ENCODE measurements at regions not wholly inside any gene's neighbourhood (a gene's known extent, or its start where the extent isn't known, plus 50 kb on each side); places are given as distances from the start of the nearest gene placed in this dataset.

- DNase-seq (ENCODE audit: low read depth), result no peak
Observed at GRCh38 chr10:120282421-120282820, 174.6 kb upstream of the PLPP4 start.

DNA sequence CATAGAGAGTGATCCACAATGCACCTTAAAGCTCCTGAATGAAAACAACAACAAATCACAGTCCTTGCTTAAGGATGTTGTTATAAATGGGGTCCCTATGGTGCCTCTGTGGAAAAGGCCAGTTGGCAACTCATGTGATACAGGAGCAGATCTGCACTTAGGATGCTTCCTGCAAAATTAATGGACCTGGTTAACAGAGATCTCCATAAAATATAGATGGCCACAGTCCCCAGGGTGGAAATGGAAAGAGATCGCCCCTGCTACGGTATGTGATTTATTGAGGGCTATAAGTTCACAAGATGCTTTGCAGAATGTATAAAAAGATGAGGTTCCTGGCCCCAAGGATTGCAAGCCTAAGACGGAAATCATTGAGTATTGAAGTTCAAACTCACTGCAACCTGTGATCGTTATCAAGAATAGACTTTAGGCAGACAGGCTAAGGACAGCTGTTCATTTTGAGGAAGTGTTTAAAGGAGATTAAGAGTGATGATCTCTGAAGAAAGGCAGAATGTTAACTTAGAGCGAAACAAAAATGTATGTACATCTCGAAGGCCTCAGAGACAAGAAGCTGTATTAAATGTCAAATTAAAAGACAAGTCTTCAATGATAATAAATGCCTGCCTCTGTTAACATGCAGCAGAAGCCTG is 174.1 kb upstream of the PLPP4 start:
- no peak for DNase-seq (ENCODE audit: low read depth)

GRCh38 chr10:120285408-120285807 is 171.6 kb upstream of the PLPP4 start:
- no peak for DNase-seq (ENCODE audit: low read depth)

DNA sequence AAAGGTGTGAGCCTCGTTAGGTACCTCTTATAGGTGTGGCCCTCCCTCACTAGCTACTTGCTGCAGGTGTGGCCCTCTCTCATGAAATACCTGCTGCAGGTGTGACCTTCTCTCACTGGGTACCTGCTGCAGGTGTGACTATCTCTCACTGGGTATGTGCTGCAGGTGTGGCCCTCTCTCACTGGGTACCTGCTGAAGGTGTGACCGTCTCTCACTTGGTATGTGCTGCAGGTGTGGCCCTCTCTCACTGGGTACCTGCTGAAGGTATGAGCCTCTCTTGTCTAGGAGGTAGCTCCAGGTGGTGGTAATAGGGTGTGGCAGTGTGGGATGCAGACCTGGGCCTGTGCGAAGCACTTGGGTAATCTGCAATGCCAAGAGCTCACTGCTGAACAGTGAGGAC is 170.7 kb upstream of the PLPP4 start:
- DNase-seq (ENCODE audit: low read depth), result no peak

- no peak for DNase-seq (ENCODE audit: low read depth)
Observed at GRCh38 chr10:120300513-120300912, 156.5 kb upstream of the PLPP4 start.

DNA sequence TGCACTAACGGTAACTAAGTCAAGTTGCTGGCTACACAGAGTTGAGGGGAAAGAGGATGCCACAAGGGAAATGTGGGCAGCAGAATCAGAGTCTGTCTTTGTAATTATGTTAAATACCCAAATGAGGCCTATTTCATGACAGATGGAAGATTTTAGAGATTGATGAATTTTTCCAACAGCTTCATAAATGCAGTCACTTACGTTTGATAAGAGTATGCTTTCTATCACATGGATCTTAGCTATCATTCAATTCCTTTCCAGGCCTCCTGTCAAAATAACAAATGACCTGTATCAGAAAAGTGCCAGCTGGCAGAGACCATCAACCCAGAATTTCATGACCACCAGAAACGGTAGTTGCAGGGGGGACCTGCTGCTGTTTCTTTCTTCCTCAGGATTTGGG is 148.4 kb upstream of the PLPP4 start:
- DNase-seq (ENCODE audit: low read depth), result no peak

DNA sequence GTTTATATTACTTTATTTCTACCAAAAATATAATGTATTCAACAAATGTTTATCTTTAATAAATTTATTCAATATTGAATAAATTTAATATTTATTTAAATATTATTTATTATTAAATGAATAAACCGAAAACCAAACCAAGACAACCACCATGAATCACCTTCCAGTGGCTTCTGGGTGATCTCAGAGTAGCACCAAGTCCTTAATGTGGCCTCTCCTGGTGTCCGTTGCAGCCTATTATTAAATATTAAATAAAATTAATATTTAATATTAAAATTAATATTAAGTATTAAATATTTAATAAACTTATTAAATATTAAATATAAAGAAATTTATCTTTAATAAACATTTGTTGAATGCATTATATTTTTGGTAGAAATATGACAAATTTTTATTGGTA is 143.3 kb upstream of the PLPP4 start:
- DNase-seq (ENCODE audit: low read depth), result no peak

GRCh38 chr10:120314442-120314841 is 142.6 kb upstream of the PLPP4 start:
- DNase-seq (ENCODE audit: low read depth), result no peak

- no peak for DNase-seq (ENCODE audit: low read depth)
Observed at GRCh38 chr10:120318862-120319261, 138.2 kb upstream of the PLPP4 start.

- DNase-seq (ENCODE audit: low read depth), result no peak
Observed at GRCh38 chr10:120327675-120328074, 129.4 kb upstream of the PLPP4 start.

- no peak for DNase-seq (ENCODE audit: low read depth)
Observed at GRCh38 chr10:120328647-120329046, 128.4 kb upstream of the PLPP4 start.

DNA sequence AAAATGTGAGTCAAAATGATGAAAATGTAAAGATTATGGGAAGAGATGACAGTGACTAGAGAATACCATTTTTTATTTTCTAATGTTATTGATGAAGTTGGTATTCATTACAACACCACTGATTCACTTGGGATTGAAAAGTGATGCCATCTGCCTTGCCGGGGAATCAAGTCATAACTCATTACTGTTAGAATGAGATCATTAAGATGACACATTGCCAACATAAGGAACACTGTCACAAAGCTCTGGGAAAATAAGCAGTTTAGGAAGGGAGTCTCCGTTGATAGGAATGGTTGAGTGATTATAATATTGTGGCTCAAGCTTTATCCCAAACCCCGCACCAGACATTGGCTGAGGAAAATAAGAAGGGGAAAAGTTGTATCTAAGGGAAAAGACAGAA is 121.5 kb upstream of the PLPP4 start:
- no peak for DNase-seq (ENCODE audit: low read depth)

DNA sequence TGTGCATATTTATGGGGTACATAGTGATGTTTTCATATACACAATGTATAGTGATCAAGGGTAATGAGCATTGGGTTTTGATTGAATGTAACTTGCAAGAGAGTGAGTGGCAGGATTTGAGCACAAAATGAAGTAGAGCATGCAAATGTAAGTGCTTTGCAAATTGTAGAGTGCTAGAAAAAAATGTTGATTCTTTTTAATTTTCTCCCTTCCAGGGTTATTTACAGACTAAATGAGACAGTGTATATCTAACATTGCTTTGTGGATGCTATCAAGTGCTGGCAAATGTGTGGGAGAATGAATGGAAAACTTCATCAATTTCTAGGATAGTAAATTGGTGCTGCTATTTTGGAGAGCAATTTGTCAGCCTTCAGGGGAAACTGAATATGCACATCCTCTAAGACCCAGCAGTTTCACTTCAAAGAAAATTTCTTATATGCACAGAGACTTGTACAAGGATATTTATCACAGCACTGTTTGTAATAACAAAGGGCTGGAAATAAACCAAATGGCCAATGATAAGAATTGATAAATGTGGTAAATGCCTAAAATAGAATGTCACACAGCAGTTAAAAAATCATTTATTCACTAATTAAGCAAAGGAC is 120.6 kb upstream of the PLPP4 start:
- DNase-seq (ENCODE audit: low read depth), result no peak

- peak; percentile 14 for DNase-seq (ENCODE audit: low read depth)
Observed at GRCh38 chr10:120336911-120337540, 120.0 kb upstream of the PLPP4 start.

- no peak for DNase-seq (ENCODE audit: low read depth)
Observed at GRCh38 chr10:120342115-120342714, 114.8 kb upstream of the PLPP4 start.

DNA sequence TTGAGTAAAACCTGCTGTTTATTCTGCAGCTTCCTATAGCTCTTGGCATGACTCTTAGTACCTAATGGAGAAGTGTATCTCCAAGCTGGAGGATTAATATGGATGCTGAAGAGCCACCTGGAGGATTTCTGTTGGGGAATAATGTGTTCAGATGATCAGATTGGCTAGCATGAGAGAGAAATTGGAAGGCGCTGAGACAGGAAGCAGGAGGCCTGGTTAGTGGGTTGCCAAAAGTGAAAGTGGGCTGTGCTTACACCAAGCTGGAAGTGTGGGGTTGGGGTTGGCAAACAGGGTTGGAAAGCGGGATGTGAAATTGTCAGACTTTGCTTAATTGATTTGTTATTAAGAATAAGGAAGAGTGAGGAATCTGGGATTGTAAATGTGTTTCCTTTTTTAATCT is 111.8 kb upstream of the PLPP4 start:
- no peak for DNase-seq (ENCODE audit: low read depth)

GRCh38 chr10:120347644-120348043 is 109.4 kb upstream of the PLPP4 start:
- no peak for DNase-seq (ENCODE audit: low read depth)

- DNase-seq (ENCODE audit: low read depth), result no peak
Observed at GRCh38 chr10:120349069-120349468, 108.0 kb upstream of the PLPP4 start.

DNA sequence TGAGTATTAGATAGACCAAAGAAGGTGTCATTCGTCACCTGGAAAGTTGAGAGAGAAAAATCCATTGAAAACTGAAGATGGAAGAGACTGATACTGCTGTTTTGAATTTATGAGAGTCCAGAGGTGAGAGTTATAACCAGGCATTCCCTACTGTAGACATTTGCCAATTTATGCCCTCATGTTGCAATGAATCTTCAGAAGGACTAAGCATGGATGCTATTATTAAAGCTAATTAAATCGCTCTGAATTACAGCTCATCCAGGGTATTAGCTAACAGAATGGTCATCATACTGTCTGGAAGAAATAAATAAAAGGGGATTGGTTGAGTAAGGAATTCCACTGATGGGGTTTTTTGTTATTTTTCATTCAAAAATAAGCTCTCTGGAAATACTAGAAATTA is 101.6 kb upstream of the PLPP4 start:
- no peak for DNase-seq (ENCODE audit: low read depth)

GRCh38 chr10:120360571-120360970 is 96.5 kb upstream of the PLPP4 start:
- DNase-seq (ENCODE audit: low read depth), result no peak

- peak; percentile 8 for DNase-seq (ENCODE audit: low read depth)
Observed at GRCh38 chr10:120365872-120366271, 91.2 kb upstream of the PLPP4 start.

DNA sequence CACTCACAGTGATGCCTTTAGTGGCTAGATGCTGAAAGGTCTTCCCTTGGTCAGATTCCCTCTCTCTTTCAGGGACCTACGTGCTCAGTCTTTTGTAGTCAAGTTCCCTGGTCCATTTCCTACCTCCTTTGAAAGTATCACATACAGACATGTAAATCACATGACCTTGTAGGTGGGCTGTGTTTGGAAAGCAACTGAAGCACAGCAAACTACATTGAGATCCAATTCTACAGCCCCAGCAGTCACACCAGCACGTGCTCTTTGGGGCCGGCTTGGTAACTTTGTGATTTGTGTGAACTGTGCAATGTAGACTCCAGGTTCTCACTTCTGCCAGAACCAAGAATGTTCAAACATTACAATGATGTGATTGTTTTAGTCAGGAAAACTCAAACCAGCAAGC is 89.7 kb upstream of the PLPP4 start:
- DNase-seq (ENCODE audit: low read depth), result no peak

- no peak for DNase-seq (ENCODE audit: low read depth)
Observed at GRCh38 chr10:120368338-120368737, 88.7 kb upstream of the PLPP4 start.
